Forelimb muscle (tissue), 1 donor: ENCODE measurements at regions not wholly inside any gene's neighbourhood (a gene's known extent, or its start where the extent isn't known, plus 50 kb on each side); places are given as distances from the start of the nearest gene placed in this dataset.
"Not testable (repeated sequence)": the region's sequence is repeated elsewhere in the genome, so short reads cannot be mapped to it uniquely, and the experiment has no call there.

Experiments used
- DNase-seq: peaks from one replicate; pipeline ENCODE4 v3.0.0-alpha.2; 2013; ENCODE audit warnings: low read depth

GRCh38 chr1:118828038-118828437, 160.1 kb downstream of the TBX15 start:
- no peak for DNase-seq

- no peak for DNase-seq
These were observed 160.5 kb downstream of the TBX15 start for GRCh38 chr1:118827636-118828035.

- no peak for DNase-seq
These were observed 160.9 kb downstream of the TBX15 start for GRCh38 chr1:118827207-118827606.

- no peak for DNase-seq
These were observed 161.5 kb downstream of the TBX15 start for GRCh38 chr1:118826669-118827068.

GRCh38 chr1:118825619-118826018, 162.5 kb downstream of the TBX15 start:
- DNase-seq = no peak

- no peak for DNase-seq
These were observed 166.3 kb downstream of the TBX15 start for GRCh38 chr1:118821801-118822200.

- DNase-seq = no peak
These were observed 167.3 kb downstream of the TBX15 start for GRCh38 chr1:118820864-118821263.

GRCh38 chr1:118815909-118816308, 172.2 kb downstream of the TBX15 start:
- no peak for DNase-seq

- no peak for DNase-seq
These were observed 175.6 kb downstream of the TBX15 start for GRCh38 chr1:118812555-118812954.

- DNase-seq = no peak
These were observed 177.0 kb downstream of the TBX15 start for GRCh38 chr1:118811156-118811555.

- DNase-seq = no peak
These were observed 178.6 kb downstream of the TBX15 start for GRCh38 chr1:118809586-118809985.

GRCh38 chr1:118803128-118803527, 185.0 kb downstream of the TBX15 start:
- DNase-seq = not testable (repeated sequence)

- no peak for DNase-seq
These were observed 196.9 kb downstream of the TBX15 start for GRCh38 chr1:118791094-118791691.

- DNase-seq = no peak
These were observed 199.7 kb downstream of the TBX15 start for GRCh38 chr1:118788463-118788862.

- DNase-seq = no peak
These were observed 201.5 kb downstream of the TBX15 start for GRCh38 chr1:118786454-118787155.

GRCh38 chr1:118785246-118785645, 202.9 kb downstream of the TBX15 start:
- no peak for DNase-seq

GRCh38 chr1:118783095-118783758, 204.9 kb downstream of the TBX15 start:
- DNase-seq = no peak

GRCh38 chr1:118773656-118774055, 214.5 kb downstream of the TBX15 start:
- no peak for DNase-seq

- no peak for DNase-seq
These were observed 220.2 kb downstream of the TBX15 start for GRCh38 chr1:118767971-118768370.

GRCh38 chr1:118753976-118754375, 234.2 kb downstream of the TBX15 start:
- DNase-seq = no peak

GRCh38 chr1:118751166-118751565, 237.0 kb downstream of the TBX15 start:
- no peak for DNase-seq

GRCh38 chr1:118744420-118744819, 243.7 kb downstream of the TBX15 start:
- DNase-seq = no peak

GRCh38 chr1:118739501-118739900, 248.6 kb downstream of the TBX15 start:
- DNase-seq = no peak
